ENCODE measurements at regions not wholly inside any gene's neighbourhood (a gene's known extent, or its start where the extent isn't known, plus 50 kb on each side); places are given as distances from the start of the nearest gene placed in this dataset. TPM values are rescaled to one million over a fixed set of nuclear protein-coding genes. Genes with fewer than 3 reads are reported as not detected.

- POLR2A ChIA-PET = no interaction called here
- BruUV-seq (replicated peaks) = no TSS peak
- H4K20me1 ChIP-seq (ENCODE audit: insufficient read depth) = no peaks in the 10 kb centered on the region
- no peak overlapping the region for H3K9ac ChIP-seq (ENCODE audit: low read length)
- H3K79me2 ChIP-seq (ENCODE audit: insufficient read depth, low read length) = no peaks in the 10 kb centered on the region
- no peak for TF ChIP-seq EZH2phosphoT487 (IDR thresholded peaks at IDR 0.05; ENCODE audit: borderline replicate concordance)
- H3K27ac ChIP-seq (ENCODE audit: low read depth, low read length) = no peak overlapping the region
- peaks cover 70% of the 10 kb centered on the region for H3K27me3 ChIP-seq (ENCODE audit: insufficient read depth, low read length)
- H3K4me2 ChIP-seq (ENCODE audit: low read length) = no peak overlapping the region
- H3K9me2 ChIP-seq (ENCODE audit: insufficient read depth) = no peaks in the 10 kb centered on the region
- H3K9me3 ChIP-seq (ENCODE audit: control insufficient read depth in 1 of 2, insufficient read depth in 1 of 2, low read depth in 1 of 2, low read length in 2 of 2) = no peaks in the 10 kb centered on the region
- no peaks in the 10 kb centered on the region for H3K4me1 ChIP-seq (ENCODE audit: control insufficient read depth in 1 of 2, insufficient read depth in 2 of 2, low read length in 2 of 2)
- DNase-seq (ENCODE audit: low read depth, low spot score) (no peak), ATAC-seq (no peak)
- intact Hi-C loops (cut with micrococcal nuclease) = no loop called here
- RAD21 ChIA-PET (ENCODE audit: low non-redundant PET in 1 of 2, low total read pairs in 2 of 2, uncharacterized antibody in 2 of 2, unreplicated experiment in 2 of 2) = no interaction called here
- H3K4me3 ChIP-seq (replicated peaks in 1 of 2; ENCODE audit: low read depth in 1 of 2, low read length in 2 of 2) = no peak overlapping the region
- CTCF ChIA-PET = no interaction called here
- H3K36me3 ChIP-seq (ENCODE audit: control insufficient read depth in 1 of 2, insufficient read depth in 2 of 2, low read length in 2 of 2) = no peaks in the 10 kb centered on the region
- H2AFZ ChIP-seq (ENCODE audit: low read depth, low read length, poor library complexity, severe bottlenecking) = no peak overlapping the region
Measured at GRCh38 chr6:98998103-98998502, 50.4 kb upstream of the FBXL4 start.

MicroRNAs in the stretch of these regions (microRNA counts, 767-probe panel; counts per million panel counts)
- not detected for microRNA hsa-miR-548ai

Small RNA genes in the stretch of these regions (microRNA-seq; reads per million reads assigned to microRNA genes)
- not detected for gene MIR548AI (ENCODE audit: borderline number of aligned reads)

All from HCT116 (cell line).